Pancreas (tissue), 10 donors: ENCODE measurements at regions not wholly inside any gene's neighbourhood (a gene's known extent, or its start where the extent isn't known, plus 50 kb on each side); places are given as distances from the start of the nearest gene placed in this dataset.

Source experiments
- ATAC-seq, 4 donors: fragments of 200-7000 bp; cut with Tn5 transposase; one replicate each; pipeline versions ENCODE4 v1.8.0 to v1.9.1; 2020; ENCODE audit warnings: mild to moderate bottlenecking in 4 of 4, moderate library complexity in 4 of 4
- DNase-seq, 6 donors: peaks; one replicate each; pipeline ENCODE4 v3.0.0-alpha.2; 2020
- FAIRE-seq: peaks from 2 replicates; lab custom pipeline; 2012; peaks lifted over from hg19 to GRCh38; lab: Jason Lieb, UNC
- H3K27ac ChIP-seq, 4 donors: fragments of 200-600 bp; sonication (generic); 1 replicate in 3 of 4; 2 replicates in 1 of 4; pipeline versions ENCODE4 v1.5.0 to v1.8.0; 2020
- H3K27me3 ChIP-seq, 4 donors: fragments of 200-600 bp; one replicate each; pipeline ENCODE4 v1.8.0; 2021
- H3K36me3 ChIP-seq, 3 donors: fragments of 200-600 bp; sonication (generic) in 1 of 3; one replicate each; pipeline versions ENCODE4 v1.5.0 to v1.8.0; 2020 to 2021
- H3K4me1 ChIP-seq, 3 donors: fragments of 200-600 bp; one replicate each; pipeline ENCODE4 v1.8.0; 2021
- H3K4me3 ChIP-seq, 4 donors: fragments of 200-600 bp; sonication (generic) in 2 of 4; one replicate each; pipeline versions ENCODE4 v1.5.0 to v1.8.0; 2020 to 2021
- H3K9me3 ChIP-seq, 4 donors: fragments of 200-600 bp; one replicate each; pipeline ENCODE4 v1.8.0; 2021
- WGBS, 2 donors: extraction: QIAGEN DNeasy Blood & Tissue Kit; methylation state at CpG; one replicate each; pipeline ENCODE4 v1.1.7; 2013; 5-methylcytosine and 5-hydroxymethylcytosine counted together
- intact Hi-C, 3 donors: fragments of 100-400 bp; cut with DNase I; formaldehyde crosslinking; loops; one replicate each; pipeline versions ENCODE4 v1.11.1 to v1.14.2; 2022
- TF ChIP-seq, protein P1 (sequence below), 4 donors: fragments of 200-600 bp; sonication (generic) in 3 of 4; IDR thresholded peaks; one replicate each; pipeline versions ENCODE4 v1.5.0 to v1.8.0; 2021; ENCODE audit warnings: antibody characterized with exemption in 4 of 4
- donor health status: healthy with polysubstance abuse.
- donor health status: DM: no; HTN: no; CAD: no; lungs with moderate emphysema.
- donor health status: DM: no; HTN: no; CAD: no.
- donor health status: control.
- donor health status: control.
- donor health status: Bipolar disorder and iron deficiency.
- donor health status: DM: yes; HTN: yes; CAD: no.
- donor health status: DM: no; HTN: no; CAD: no.
- donor health status: DM: no; HTN: no; CAD: no.
- donor health status: DM: yes; HTN: yes; CAD: no.

- FAIRE-seq, result no peak
- DNase-seq, result no peak
These were observed 320.1 kb upstream of the RTL1 start for GRCh38 chr14:101223561-101224162.

GRCh38 chr14:101224356-101225156 lies 321.0 kb upstream of the RTL1 start:
- H3K27ac ChIP-seq, result no peak overlapping the region
- no peaks in the 10 kb centered on the region for H3K27me3 ChIP-seq
- DNase-seq (peak in 1 of 6 donors; percentile 49), ATAC-seq (no peak), FAIRE-seq (no peak)
- intact Hi-C loops, result no loop called here
- no peak overlapping the region for H3K4me3 ChIP-seq
- WGBS, 2 donors, result 68 to 73% methylated on average over 22 of the region's 22 CpGs
- H3K36me3 ChIP-seq, result no peaks in the 10 kb centered on the region
- TF ChIP-seq, protein P1, sequence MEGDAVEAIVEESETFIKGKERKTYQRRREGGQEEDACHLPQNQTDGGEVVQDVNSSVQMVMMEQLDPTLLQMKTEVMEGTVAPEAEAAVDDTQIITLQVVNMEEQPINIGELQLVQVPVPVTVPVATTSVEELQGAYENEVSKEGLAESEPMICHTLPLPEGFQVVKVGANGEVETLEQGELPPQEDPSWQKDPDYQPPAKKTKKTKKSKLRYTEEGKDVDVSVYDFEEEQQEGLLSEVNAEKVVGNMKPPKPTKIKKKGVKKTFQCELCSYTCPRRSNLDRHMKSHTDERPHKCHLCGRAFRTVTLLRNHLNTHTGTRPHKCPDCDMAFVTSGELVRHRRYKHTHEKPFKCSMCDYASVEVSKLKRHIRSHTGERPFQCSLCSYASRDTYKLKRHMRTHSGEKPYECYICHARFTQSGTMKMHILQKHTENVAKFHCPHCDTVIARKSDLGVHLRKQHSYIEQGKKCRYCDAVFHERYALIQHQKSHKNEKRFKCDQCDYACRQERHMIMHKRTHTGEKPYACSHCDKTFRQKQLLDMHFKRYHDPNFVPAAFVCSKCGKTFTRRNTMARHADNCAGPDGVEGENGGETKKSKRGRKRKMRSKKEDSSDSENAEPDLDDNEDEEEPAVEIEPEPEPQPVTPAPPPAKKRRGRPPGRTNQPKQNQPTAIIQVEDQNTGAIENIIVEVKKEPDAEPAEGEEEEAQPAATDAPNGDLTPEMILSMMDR (IDR thresholded peaks at IDR 0.05), result no peak
- no peaks in the 10 kb centered on the region for H3K4me1 ChIP-seq
- no peaks in the 10 kb centered on the region for H3K9me3 ChIP-seq

More at GRCh38 chr14:101223561-101224162, 320.1 kb upstream of the RTL1 start:
- Histone ChIP-seq H3K9me3 (no peaks in the 10 kb centered on the region), H3K27ac (no peak overlapping the region), H3K36me3 (no peaks in the 10 kb centered on the region), H3K4me1 (no peaks in the 10 kb centered on the region), H3K4me3 (no peak overlapping the region), H3K27me3 (no peaks in the 10 kb centered on the region)
- WGBS, 2 donors, result 84 to 86% methylated on average over 10 of the region's 10 CpGs
- intact Hi-C loops, result no loop called here
- TF ChIP-seq, protein P1 (IDR thresholded peaks at IDR 0.05), result no peak
- ATAC-seq, result no peak

DNA sequence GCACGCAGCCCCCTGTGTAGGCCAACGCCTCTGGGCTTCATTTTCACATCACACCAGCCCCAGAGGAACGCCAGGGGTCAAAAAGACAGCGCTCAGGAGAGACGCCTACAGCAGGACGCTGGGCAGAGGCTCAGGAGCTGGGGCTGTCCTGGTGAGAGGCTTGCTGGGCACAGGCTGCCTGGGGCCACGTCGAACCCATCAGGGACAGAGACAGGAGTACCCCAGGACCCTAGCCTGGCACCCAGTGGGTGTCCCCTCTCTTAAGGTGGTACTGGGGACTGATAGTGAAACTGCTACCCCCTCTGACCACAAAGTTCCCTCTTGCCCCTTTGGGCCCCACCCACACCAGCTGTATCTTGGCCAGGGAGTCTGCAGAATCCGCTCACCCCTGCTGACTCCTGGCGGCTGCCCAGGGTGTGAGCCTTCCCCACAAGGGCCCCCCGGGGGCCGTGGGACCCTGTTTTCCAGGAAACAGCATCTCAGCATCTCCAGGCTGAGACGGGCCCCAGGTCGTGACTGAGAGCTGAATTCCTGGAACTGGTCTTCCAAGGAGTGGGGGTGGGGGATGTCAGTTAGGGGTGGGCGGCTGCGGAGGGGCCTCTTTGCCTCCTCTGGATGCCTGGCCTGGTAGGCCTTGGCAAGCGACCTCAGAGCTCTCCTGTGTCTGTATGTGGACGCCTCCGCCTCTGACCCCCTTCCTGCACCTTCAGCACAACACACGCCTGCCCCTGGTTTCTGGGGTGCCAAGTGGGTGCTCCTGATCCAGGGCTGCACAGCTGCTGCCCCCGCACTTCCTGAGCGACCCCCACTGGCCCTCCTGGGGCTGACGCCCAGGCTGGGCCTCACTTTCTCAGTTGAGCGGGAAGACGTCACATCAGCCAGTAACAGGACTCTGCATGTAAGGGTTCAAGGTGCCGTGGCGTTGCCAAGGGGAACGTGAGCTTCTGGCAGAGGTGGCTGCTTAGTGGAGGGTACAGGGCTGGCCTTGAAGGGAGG lies 321.9 kb upstream of the RTL1 start:
- Histone ChIP-seq H3K4me1 (no peaks in the 10 kb centered on the region), H3K27ac (no peak overlapping the region), H3K27me3 (no peaks in the 10 kb centered on the region), H3K4me3 (no peak overlapping the region), H3K9me3 (no peaks in the 10 kb centered on the region), H3K36me3 (no peaks in the 10 kb centered on the region)
- DNase-seq (no peak), FAIRE-seq (no peak), ATAC-seq (no peak)
- intact Hi-C loops, result no loop called here
- TF ChIP-seq, protein P1 (IDR thresholded peaks at IDR 0.05), result no peak
- 66 to 77% methylated on average over 28 of the region's 28 CpGs for WGBS, 2 donors

- FAIRE-seq (no peak), ATAC-seq (no peak)
These were observed 322.7 kb upstream of the RTL1 start for GRCh38 chr14:101226265-101226602.

More at GRCh38 chr14:101226265-101226602, 322.7 kb upstream of the RTL1 start:
- no peaks in the 10 kb centered on the region for H3K27me3 ChIP-seq
- H3K4me1 ChIP-seq, result no peaks in the 10 kb centered on the region
- no peaks in the 10 kb centered on the region for H3K36me3 ChIP-seq
- no peaks in the 10 kb centered on the region for H3K9me3 ChIP-seq
- no peak overlapping the region for H3K27ac ChIP-seq
- no peak for DNase-seq
- WGBS, 2 donors, result 70 to 79% methylated on average over 4 of the region's 4 CpGs
- intact Hi-C loops, result no loop called here
- TF ChIP-seq, protein P1 (IDR thresholded peaks at IDR 0.05), result no peak
- no peak overlapping the region for H3K4me3 ChIP-seq
